Cardiac fibroblast (primary cell): ENCODE measurements at regions not wholly inside any gene's neighbourhood (a gene's known extent, or its start where the extent isn't known, plus 50 kb on each side); places are given as distances from the start of the nearest gene placed in this dataset.

Source experiments
- DNase-seq, 2 donors: peaks; one replicate each; pipeline versions ENCODE4 v3.0.0 to v3.0.0-alpha.2; 2010; ENCODE audit warnings: low read depth in 2 of 2
- H3K4me3 ChIP-seq, 2 donors: replicated peaks in 1 of 2; 1 replicate in 1 of 2; 2 replicates in 1 of 2; pipeline ENCODE4 v1.5.1; 2011; ENCODE audit warnings: low read depth in 2 of 2, low read length in 2 of 2, mild to moderate bottlenecking in 2 of 2, moderate library complexity in 1 of 2
- TF ChIP-seq, protein P1 (sequence below): IDR thresholded peaks from one replicate; pipeline ENCODE4 v1.5.1; 2011; ENCODE audit warnings: low read depth, mild to moderate bottlenecking, low read length, inconsistent platforms

- TF ChIP-seq, protein P1, sequence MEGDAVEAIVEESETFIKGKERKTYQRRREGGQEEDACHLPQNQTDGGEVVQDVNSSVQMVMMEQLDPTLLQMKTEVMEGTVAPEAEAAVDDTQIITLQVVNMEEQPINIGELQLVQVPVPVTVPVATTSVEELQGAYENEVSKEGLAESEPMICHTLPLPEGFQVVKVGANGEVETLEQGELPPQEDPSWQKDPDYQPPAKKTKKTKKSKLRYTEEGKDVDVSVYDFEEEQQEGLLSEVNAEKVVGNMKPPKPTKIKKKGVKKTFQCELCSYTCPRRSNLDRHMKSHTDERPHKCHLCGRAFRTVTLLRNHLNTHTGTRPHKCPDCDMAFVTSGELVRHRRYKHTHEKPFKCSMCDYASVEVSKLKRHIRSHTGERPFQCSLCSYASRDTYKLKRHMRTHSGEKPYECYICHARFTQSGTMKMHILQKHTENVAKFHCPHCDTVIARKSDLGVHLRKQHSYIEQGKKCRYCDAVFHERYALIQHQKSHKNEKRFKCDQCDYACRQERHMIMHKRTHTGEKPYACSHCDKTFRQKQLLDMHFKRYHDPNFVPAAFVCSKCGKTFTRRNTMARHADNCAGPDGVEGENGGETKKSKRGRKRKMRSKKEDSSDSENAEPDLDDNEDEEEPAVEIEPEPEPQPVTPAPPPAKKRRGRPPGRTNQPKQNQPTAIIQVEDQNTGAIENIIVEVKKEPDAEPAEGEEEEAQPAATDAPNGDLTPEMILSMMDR = no peak
- H3K4me3 ChIP-seq = no peak overlapping the region
- DNase-seq = no peak
Measured at GRCh38 chr12:41972196-41972595, 172.5 kb downstream of the GXYLT1 start.

DNA sequence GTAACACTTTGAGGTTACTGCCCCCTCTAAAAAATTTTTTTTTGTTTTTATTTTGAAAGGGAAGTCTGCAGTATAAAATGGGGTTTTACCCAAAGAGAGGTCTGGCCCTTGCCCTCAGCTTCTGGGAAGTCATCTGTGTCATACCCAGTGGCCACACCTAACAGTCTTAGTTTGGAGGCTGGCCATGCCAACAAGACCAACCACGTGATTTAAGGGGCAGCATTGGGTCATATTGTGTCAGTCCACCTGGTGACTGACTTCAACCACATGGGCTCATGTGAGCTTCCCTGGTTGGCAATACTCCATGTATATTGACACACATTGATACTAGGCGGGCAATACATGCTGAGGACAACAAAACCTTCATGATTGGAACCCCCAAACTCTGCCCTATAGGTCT lies 173.9 kb downstream of the GXYLT1 start:
- TF ChIP-seq, protein P1 = no peak

DNA sequence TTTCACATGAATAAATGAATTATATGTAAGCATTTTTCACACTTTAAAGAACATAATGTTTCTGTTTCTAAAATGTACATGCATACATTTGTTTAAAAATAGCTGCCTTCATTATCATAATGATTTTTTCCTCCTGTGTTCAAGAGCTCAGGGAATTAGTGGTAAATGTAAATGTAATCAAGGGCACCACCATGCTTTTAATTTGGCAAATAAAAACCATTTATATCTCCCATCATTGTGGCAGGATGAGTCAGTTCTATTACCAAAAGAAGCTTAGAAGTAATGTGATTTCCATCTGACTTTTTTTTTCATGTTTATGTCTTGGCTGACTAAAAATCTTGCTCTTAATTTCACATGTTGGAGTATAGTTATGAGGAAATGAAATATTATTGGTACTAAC lies 176.1 kb downstream of the GXYLT1 start:
- DNase-seq = no peak
- TF ChIP-seq, protein P1 = no peak
- no peak overlapping the region for H3K4me3 ChIP-seq

More for the DNA sequence above, 173.9 kb downstream of the GXYLT1 start:
- no peak for DNase-seq
- no peak overlapping the region for H3K4me3 ChIP-seq

GRCh38 chr12:41967668-41968500 lies 176.8 kb downstream of the GXYLT1 start:
- H3K4me3 ChIP-seq = no peak overlapping the region

GRCh38 chr12:41966916-41967315 lies 177.8 kb downstream of the GXYLT1 start:
- H3K4me3 ChIP-seq = no peak overlapping the region
- TF ChIP-seq, protein P1 = no peak
- DNase-seq = no peak

More at GRCh38 chr12:41967668-41968500, 176.8 kb downstream of the GXYLT1 start:
- DNase-seq = no peak
- TF ChIP-seq, protein P1 = no peak

GRCh38 chr12:41966001-41966400 lies 178.7 kb downstream of the GXYLT1 start:
- TF ChIP-seq, protein P1 = no peak

More at GRCh38 chr12:41966001-41966400, 178.7 kb downstream of the GXYLT1 start:
- no peak overlapping the region for H3K4me3 ChIP-seq
- no peak for DNase-seq
